ENCODE measurements at regions not wholly inside any gene's neighbourhood (a gene's known extent, or its start where the extent isn't known, plus 50 kb on each side); places are given as distances from the start of the nearest gene placed in this dataset.
A peak's percentile ranks its signal among the peaks of the same experiment; 100 is the strongest.

- TF ChIP-seq PBX2 (CRISPR knock-in tag; IDR thresholded peaks at IDR 0.05), result no peak
- TF ChIP-seq ZNF138 (CRISPR knock-in tag; IDR thresholded peaks at IDR 0.05; ENCODE audit: low read depth), result no peak
- TF ChIP-seq TEF (CRISPR knock-in tag; IDR thresholded peaks at IDR 0.05), result no peak
- no peak for TF ChIP-seq ZFP36 (IDR thresholded peaks at IDR 0.05; ENCODE audit: borderline replicate concordance, low read depth, low read length, partially characterized antibody)
- TF ChIP-seq BHLHE40 (IDR thresholded peaks at IDR 0.05; ENCODE audit: low read length), result no peak
- TF ChIP-seq CSRNP1 (CRISPR knock-in tag; IDR thresholded peaks at IDR 0.05), result no peak
- no peak for TF ChIP-seq FIP1L1 (IDR thresholded peaks at IDR 0.05; ENCODE audit: borderline replicate concordance, insufficient read depth, low read depth, low read length)
- TF ChIP-seq ZBTB34 (CRISPR knock-in tag; IDR thresholded peaks at IDR 0.05), result no peak
- TF ChIP-seq LCORL (IDR thresholded peaks at IDR 0.05), result peak; percentile 28; the same call in 1 of the 2 replicates
- peak; percentile 17; the same call in 1 of the 2 replicates for TF ChIP-seq LCORL (CRISPR knock-in tag; IDR thresholded peaks at IDR 0.05)
- TF ChIP-seq POLR2AphosphoS2 (IDR thresholded peaks at IDR 0.05; ENCODE audit: low read depth, low read length), result no peak
- TF ChIP-seq NR2F1 (CRISPR knock-in tag; IDR thresholded peaks at IDR 0.05), result no peak
- no peak for TF ChIP-seq U2AF1 (optimal IDR thresholded peaks at IDR 0.05; ENCODE audit: low read depth, low read length)
- TF ChIP-seq ZNF124 (CRISPR knock-in tag; IDR thresholded peaks at IDR 0.05), result peak; percentile 58; the same call in 1 of the 2 replicates
- no peak for TF ChIP-seq ZNF704 (CRISPR knock-in tag; IDR thresholded peaks at IDR 0.05; ENCODE audit: borderline replicate concordance)
- TF ChIP-seq SAP130 (CRISPR knock-in tag; IDR thresholded peaks at IDR 0.05; ENCODE audit: low read depth), result peak; percentile 77
- TF ChIP-seq ZNF570 (CRISPR knock-in tag; IDR thresholded peaks at IDR 0.05; ENCODE audit: borderline replicate concordance), result no peak
- TF ChIP-seq ZIK1 (CRISPR knock-in tag; IDR thresholded peaks at IDR 0.05; ENCODE audit: borderline replicate concordance, low read depth), result no peak
- no peak for TF ChIP-seq DDIT3 (CRISPR knock-in tag; IDR thresholded peaks at IDR 0.05)
- no peak for TF ChIP-seq CENPX (CRISPR knock-in tag; IDR thresholded peaks at IDR 0.05)
- TF ChIP-seq ZNF879 (CRISPR knock-in tag; IDR thresholded peaks at IDR 0.05), result no peak
- TF ChIP-seq HIVEP1 (CRISPR knock-in tag; IDR thresholded peaks at IDR 0.05), result no peak
- no peak for TF ChIP-seq TP53 (CRISPR knock-in tag; conservative IDR thresholded peaks at IDR 0.05)
These were observed 113.4 kb upstream of the AHR start (continued) for GRCh38 chr7:17184805-17185689.

Measured in HepG2 (cell line).